ENCODE measurements at regions not wholly inside any gene's neighbourhood (a gene's known extent, or its start where the extent isn't known, plus 50 kb on each side); places are given as distances from the start of the nearest gene placed in this dataset.

DNA sequence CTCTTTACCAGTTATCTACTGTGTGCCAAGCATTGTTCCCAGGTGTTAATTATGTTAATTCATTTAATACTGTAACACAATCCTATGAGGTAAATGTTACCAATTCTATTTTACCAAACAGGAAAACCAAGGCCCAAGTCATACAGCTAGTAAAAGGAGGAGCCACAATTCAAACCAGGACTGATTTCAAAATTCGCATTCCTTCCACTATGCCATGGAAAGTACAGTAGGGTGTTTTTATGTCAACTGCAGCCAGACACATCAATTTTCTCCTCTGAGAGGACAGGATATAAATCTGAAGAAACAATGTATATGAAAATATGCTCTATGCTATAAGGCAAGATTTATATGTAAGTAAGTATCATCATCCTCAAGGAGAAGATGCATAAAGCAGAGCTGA is 104.3 kb downstream of the RPL27A start:
- DNase-seq (ENCODE audit: low read depth), result peak; percentile 40
- no peak overlapping the region for H3K4me3 ChIP-seq (ENCODE audit: low read depth, low read length)
- TF ChIP-seq, protein P1, sequence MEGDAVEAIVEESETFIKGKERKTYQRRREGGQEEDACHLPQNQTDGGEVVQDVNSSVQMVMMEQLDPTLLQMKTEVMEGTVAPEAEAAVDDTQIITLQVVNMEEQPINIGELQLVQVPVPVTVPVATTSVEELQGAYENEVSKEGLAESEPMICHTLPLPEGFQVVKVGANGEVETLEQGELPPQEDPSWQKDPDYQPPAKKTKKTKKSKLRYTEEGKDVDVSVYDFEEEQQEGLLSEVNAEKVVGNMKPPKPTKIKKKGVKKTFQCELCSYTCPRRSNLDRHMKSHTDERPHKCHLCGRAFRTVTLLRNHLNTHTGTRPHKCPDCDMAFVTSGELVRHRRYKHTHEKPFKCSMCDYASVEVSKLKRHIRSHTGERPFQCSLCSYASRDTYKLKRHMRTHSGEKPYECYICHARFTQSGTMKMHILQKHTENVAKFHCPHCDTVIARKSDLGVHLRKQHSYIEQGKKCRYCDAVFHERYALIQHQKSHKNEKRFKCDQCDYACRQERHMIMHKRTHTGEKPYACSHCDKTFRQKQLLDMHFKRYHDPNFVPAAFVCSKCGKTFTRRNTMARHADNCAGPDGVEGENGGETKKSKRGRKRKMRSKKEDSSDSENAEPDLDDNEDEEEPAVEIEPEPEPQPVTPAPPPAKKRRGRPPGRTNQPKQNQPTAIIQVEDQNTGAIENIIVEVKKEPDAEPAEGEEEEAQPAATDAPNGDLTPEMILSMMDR (IDR thresholded peaks at IDR 0.05; ENCODE audit: insufficient read depth, low read length), result peak; percentile 26

DNA sequence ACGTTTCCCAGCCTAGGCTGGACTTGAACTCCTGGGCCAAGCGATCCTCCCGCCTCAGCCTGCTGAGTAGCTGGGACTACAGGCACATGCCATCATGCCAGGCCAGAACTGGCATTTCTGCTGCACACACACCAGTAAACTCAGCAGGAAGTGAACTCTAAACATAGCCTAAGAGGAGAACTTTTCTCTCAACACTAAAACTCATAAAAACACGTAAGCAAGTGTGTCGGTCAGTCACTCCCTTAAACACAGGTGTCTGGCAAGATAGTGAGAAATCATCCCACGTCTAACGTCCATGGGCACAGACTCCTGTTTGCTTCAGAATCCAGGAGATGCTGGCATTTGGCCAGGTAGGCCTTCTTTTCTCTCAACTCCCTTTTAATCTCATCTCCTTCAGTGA is 104.8 kb downstream of the RPL27A start:
- H3K4me3 ChIP-seq (ENCODE audit: low read depth, low read length), result no peak overlapping the region
- TF ChIP-seq, protein P1 (IDR thresholded peaks at IDR 0.05; ENCODE audit: insufficient read depth, low read length), result no peak
- no peak for DNase-seq (ENCODE audit: low read depth)

DNA sequence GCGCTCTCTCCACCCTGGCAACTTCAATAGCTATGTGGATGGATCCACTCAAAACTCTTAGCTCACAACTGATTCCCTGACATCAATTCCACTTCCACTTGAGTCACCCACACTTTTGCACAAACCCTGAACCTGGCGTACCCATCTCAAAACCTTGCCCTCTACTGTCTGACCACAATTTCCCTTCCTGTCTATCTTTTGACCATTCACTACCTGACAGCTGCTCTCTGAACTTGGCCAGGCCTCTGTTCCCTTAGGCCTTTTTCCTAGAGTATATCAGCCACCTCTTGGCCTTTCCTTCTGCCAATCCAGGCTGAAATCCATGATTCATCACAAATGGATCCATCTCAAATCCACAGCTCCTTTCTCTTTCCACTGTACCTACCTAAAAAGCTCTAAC is 106.0 kb downstream of the RPL27A start:
- no peak for DNase-seq (ENCODE audit: low read depth)
- TF ChIP-seq, protein P1 (IDR thresholded peaks at IDR 0.05; ENCODE audit: insufficient read depth, low read length), result no peak

DNA sequence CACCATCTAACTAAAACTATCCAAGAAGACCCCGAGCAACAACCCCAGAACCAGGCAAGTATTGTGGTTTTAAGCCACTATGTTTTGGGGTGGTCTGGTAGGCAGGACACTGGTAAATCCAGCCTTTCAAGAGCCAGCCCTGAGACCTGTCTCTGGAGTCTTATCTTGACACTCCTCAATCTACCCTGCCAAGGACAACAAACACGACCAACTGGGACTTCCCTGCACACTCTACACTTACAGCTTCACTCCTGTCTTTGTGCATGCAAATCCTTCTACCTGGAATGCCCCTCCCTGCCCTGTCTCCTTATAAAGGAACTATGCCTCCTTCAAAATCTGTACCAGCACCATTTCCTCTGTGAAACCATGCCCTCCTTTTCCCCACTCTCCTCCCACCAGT is 107.3 kb downstream of the RPL27A start:
- no peak for DNase-seq (ENCODE audit: low read depth)
- TF ChIP-seq, protein P1 (IDR thresholded peaks at IDR 0.05; ENCODE audit: insufficient read depth, low read length), result no peak
- H3K4me3 ChIP-seq (ENCODE audit: low read depth, low read length), result no peak overlapping the region

More for the DNA sequence above, 106.0 kb downstream of the RPL27A start:
- H3K4me3 ChIP-seq (ENCODE audit: low read depth, low read length), result no peak overlapping the region

DNA sequence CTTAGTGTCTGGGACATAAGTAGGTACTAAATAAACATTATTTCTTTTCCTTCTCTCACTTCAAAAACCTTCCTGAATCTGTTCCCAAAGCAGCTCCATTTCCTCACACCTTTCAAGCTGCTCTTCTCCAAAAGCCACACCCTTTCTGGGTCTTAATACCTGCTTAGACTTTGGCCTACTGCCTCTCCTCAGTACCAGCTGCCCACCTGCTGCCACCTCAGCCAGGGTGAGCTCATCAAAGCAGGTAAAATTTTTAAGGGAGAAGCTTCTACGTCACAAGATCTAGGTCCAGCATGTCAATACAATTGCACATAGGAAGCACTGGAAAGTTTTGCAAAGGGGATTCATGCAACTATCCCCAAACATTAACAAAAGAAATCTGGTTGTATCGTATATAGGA is 108.4 kb downstream of the RPL27A start:
- DNase-seq (ENCODE audit: low read depth), result no peak
- TF ChIP-seq, protein P1 (IDR thresholded peaks at IDR 0.05; ENCODE audit: insufficient read depth, low read length), result no peak
- H3K4me3 ChIP-seq (ENCODE audit: low read depth, low read length), result no peak overlapping the region

DNA sequence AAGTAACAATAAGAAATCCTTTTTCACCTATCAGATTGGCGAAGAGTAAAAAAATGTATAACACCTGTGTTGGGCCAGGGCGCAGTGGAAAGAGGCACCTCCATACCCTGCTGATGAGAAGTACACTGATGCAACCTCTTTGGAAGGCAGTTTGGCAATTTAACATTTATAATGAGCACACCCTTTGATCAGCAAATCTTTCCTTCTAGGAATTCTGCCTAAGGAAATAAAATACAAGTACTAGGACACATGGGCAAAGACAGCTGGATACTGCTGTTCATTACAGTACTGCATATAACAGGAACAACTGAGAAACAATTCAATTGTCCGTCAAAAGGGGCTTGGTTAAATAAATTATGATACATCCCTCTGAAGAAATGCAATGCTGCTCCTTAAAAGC is 110.1 kb downstream of the RPL27A start:
- TF ChIP-seq, protein P1 (IDR thresholded peaks at IDR 0.05; ENCODE audit: insufficient read depth, low read length), result no peak
- H3K4me3 ChIP-seq (ENCODE audit: low read depth, low read length), result no peak overlapping the region
- DNase-seq (ENCODE audit: low read depth), result no peak

DNA sequence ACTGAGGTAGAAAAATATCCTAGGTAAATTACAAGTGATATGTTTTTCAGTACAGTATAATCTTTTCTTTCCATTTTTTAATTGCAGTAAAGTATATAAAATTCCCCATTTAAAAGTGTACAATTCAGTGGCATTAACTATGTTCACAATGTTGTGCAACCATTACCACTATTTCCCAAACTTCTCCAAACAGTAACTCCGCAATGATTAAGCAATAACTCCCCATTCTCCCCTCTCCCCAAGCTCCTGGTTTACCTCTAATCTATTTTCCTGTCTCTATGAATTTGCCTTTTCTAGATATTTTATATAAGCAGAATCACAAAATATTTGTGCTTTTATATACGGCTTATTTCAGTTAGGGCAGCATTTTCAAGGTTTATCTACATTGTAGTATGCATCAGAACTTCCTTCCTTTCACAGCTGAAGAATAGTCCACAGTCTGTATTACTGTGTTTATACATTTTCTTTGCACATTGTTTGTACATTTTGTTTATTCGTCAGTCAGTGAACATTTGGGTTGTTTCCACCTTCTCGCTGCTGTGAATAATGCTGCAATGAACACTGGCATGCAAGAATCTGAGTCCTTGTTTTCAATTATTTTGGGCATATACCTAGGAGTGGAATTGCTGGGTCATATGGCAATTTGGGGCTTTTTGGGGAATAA is 110.7 kb downstream of the RPL27A start:
- no peak for DNase-seq (ENCODE audit: low read depth)
- H3K4me3 ChIP-seq (ENCODE audit: low read depth, low read length), result no peak overlapping the region
- TF ChIP-seq, protein P1 (IDR thresholded peaks at IDR 0.05; ENCODE audit: insufficient read depth, low read length), result no peak
